ENCODE measurements at regions not wholly inside any gene's neighbourhood (a gene's known extent, or its start where the extent isn't known, plus 50 kb on each side); places are given as distances from the start of the nearest gene placed in this dataset.

DNA sequence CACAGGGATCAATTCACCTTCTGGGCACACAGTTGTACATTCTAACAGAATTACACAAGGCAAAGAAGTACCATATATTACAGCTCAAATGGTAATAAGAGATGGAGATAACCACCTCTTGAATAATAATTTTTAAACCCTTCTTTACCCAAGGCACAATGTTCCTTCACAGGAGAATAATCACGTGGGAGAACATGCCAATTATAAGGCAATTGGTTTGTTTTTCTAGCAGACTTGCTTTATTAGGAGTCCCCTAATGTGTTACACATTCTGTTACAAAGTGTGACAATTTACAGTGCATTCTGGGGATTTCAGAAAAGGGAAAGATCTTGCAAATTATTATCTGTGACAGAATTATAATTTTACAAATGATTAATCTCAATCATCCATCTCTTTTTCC, 380.3 kb downstream of the RND3 start:
- DNase-seq (ENCODE audit: missing footprints) = no peak
- no peak for ATAC-seq
- intact Hi-C loops (cut with DNase I) = no loop called here

GRCh38 chr2:150101947-150102346, 385.5 kb downstream of the RND3 start:
- DNase-seq (ENCODE audit: missing footprints) (no peak), ATAC-seq (no peak)
- intact Hi-C loops (cut with DNase I) = no loop called here

DNA sequence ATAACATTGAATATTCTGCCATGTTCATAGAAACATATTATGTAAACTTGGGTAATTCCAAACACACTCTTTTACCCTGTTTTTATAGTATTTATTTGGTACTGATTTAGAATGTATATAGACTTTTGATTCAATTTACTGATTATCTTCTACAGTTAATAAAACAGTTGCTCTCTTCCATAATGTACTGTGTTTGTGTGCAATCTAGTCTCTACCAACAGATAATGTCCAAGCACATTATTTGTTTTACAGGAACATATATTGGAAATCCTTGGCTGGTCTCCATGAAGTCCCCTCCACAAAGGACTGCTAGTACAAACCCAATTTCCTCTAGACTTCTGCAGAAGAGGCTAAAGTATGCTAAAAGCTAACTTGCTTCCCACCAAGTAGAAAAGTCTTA, 386.6 kb downstream of the RND3 start:
- ATAC-seq = no peak
- no peak for DNase-seq (ENCODE audit: missing footprints)
- intact Hi-C loops (cut with DNase I) = no loop called here

DNA sequence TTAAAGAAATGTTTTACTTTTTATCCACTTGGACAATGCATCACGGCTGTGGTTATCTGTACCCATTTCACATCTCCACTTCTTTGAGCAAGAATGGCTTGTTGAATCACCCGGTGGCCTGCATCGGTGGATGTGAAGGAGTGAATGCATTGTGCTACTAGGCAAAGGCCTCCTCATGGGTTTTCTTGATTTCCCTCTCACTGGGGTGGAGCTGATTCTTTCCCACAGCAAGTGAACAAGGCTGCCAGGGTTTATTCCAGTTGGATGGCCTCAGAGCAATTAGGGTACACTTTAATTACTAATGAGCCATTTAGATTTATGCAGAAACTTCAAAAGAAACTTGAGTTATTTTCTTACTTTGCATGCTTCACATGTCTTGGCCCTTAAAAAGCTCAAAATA, 387.1 kb downstream of the RND3 start:
- DNase-seq (ENCODE audit: missing footprints) = no peak
- intact Hi-C loops (cut with DNase I) = no loop called here
- no peak for ATAC-seq

GRCh38 chr2:150099805-150100204, 387.7 kb downstream of the RND3 start:
- intact Hi-C loops (cut with DNase I) = no loop called here
- no peak for ATAC-seq
- DNase-seq (ENCODE audit: missing footprints) = no peak

DNA sequence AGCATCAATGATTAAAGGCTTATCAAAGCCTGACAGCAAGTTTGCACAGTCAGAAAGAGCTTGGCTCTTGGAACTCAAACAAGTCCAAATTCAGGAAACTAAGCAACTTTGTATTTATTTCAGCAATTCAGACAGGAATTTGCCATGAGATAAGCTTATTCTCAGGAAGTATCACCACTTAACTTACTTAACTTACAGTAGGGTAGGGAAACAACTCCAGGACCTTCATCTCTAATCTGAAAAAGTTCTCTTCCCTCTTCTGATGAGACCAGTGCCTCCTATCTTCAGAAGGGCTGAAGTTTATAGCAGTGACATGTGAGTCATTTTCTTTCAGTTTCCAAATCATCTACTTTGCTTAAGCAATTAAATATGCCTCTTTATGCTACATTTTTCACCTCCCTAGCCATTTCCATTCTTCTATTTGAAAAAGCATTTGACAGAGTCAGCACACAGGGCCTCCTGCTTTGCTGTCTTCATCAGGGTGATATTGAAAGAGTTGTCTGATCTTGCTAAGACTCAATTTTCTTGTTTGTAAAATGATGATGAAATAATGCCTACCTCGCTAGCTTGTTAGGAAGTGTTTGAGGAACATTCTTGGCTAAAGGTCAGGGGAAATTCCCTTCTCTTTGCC, 389.5 kb downstream of the RND3 start:
- DNase-seq (ENCODE audit: missing footprints) (no peak), ATAC-seq (no peak)
- intact Hi-C loops (cut with DNase I) = no loop called here

GRCh38 chr2:150097402-150097801, 390.1 kb downstream of the RND3 start:
- intact Hi-C loops (cut with DNase I) = no loop called here
- DNase-seq (ENCODE audit: missing footprints) (no peak), ATAC-seq (no peak)

DNA sequence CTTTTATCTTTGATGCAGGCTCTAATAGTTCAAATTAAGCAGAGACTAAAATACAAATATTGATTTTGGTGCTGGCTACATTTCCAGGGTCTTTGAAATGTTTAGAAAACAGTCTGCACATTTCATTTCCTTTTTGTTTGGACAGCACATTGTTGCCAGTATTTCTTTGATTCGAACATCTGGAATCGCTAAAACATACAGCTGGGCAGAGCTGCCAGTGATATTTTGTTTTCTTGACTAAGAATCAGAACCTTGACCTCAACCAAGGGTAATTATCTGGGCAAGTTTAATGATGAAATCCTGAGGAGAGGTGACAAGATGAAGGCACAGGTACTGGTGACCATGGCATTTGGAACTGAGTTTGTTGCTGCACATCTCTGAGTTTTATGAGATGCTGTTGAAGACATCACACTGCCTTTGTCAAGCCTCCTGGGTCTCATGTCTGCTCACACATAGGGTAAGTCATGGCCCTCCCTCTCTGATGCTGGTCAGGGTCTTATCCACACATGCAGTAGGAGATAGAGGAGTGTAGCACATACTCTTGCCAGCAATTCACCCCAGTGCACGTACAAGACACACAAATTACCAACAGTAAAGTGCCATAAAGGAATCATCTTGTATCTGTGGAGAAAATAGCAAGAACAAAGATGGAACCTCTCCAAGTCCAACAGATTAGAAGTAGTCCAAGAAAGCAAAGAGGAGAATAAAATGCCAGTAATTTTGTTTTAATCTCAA, 391.9 kb downstream of the RND3 start:
- intact Hi-C loops (cut with DNase I) = no loop called here
- ATAC-seq (no peak), DNase-seq (ENCODE audit: missing footprints) (no peak)

DNA sequence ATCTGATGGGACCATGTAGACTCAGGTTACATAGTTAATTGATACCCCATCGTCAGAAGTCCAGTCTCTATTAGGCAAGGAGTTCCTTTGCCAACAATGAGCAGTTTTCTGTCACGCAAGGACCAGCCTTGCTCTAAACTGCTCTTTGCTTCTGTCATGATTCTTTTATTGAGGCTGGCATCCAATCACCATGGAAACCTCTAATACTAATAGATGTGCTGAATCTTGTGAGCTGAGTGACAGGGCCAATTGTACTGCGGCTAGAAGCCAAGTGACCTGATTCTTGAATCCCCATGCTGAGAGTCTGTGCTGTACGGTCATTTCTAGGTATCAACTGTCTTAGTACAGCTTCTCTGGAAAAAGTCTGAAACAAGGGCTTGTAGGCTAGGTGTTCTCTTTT, 395.6 kb downstream of the RND3 start:
- ATAC-seq (no peak), DNase-seq (ENCODE audit: missing footprints) (no peak)
- intact Hi-C loops (cut with DNase I) = no loop called here

DNA sequence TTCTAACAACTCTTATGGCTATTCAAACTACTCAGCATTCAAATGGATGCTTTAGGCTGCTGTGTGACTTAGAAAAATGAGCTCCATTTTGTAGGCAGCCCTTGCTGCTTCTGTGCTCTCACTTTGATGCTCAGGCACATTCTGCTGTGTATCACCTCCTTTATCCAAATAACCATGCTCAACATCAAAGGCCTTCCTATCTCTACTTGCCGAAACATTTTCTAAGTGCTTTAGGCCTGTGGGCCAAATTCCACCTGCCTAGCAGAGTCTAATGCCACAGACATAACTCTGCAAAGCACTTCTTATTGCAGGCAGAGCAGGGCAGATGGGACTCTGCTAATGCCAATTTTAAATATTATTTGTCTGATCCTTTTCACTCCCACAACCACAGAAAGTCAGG, 397.4 kb downstream of the RND3 start:
- DNase-seq (ENCODE audit: missing footprints) (no peak), ATAC-seq (no peak)
- intact Hi-C loops (cut with DNase I) = no loop called here

- ATAC-seq (no peak), DNase-seq (ENCODE audit: missing footprints) (no peak)
- intact Hi-C loops (cut with DNase I) = no loop called here
Observed at GRCh38 chr2:150088538-150088937, 398.9 kb downstream of the RND3 start.

- intact Hi-C loops (cut with DNase I) = no loop called here
- no peak for DNase-seq (ENCODE audit: missing footprints)
- ATAC-seq = no peak
Observed at GRCh38 chr2:150085478-150085877, 402.0 kb downstream of the RND3 start.

DNA sequence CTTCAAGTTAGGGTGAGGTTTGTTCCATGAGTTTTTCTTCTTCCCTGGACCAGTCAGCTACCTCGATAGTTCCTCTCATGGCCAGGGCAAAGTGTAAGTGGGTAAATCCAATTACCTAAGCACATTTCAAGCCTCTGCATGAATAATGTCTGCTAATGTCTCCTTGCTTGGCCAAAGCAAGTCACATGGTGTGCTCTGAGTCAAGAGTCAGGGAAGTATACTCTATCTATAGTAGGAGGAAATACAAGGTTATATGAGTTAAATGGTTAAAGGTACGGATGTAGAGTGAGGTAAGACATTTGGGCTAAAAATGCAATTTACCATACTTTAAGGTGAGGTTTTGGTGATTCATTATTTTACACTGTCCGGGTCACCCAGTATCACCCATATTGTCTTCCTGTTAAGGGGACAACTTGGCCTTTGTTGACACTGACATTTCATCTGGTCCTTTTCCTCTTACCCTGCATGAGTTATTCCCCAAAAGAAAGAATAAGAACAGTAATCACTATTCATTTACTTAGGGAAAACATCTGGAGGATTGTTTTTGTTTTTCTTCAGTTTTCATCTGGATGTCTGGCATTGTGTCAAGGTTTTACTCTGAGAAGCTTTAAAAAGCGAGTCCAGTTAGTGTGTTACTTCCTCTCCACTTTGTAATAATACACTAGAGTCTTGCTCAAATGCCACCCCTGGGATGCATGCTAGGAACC, 405.5 kb downstream of the RND3 start:
- ATAC-seq = peak; percentile 83

DNA sequence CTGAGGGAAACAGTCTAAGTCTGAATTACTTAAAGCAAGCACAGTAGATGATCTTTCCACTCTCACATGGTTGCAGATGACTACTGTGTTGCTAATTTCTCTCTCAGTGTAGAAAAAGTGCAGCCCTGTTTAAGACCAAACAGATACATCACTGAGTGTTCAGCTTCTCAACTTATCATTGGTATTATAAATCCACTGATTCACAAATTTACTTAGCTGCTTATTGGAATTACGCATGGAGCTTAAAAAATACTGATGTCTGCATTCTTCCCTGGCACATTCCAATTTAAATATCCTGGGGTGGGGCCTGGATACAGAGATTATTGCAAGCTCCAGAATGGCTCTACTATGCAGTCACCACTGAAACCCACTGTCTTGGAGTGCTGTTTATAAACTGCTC, 411.2 kb downstream of the RND3 start:
- DNase-seq (ENCODE audit: missing footprints) = no peak
- ATAC-seq = no peak
- intact Hi-C loops (cut with DNase I) = no loop called here

More for the DNA sequence above, 405.5 kb downstream of the RND3 start:
- intact Hi-C loops (cut with DNase I) = no loop called here
- DNase-seq (ENCODE audit: missing footprints) = no peak

DNA sequence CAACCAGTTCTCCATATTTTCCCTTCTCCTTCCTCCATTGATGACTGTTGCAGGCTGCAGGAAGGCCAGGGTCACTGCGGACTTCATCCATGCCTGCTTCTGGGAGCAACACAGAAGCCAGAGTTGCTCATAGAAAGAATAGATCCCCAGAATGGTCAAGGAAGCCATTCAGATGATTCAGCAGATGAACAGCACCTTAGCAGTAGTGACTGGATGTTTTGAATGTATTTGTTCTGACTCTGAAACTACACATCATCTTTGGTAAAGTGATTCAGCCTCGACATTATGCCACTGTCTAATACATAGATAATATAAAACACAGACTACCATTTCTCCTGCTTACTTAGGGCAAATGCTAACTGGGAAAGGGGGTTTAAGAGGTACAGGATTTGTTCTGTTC, 411.6 kb downstream of the RND3 start:
- no peak for DNase-seq (ENCODE audit: missing footprints)
- intact Hi-C loops (cut with DNase I) = no loop called here
- ATAC-seq = no peak

DNA sequence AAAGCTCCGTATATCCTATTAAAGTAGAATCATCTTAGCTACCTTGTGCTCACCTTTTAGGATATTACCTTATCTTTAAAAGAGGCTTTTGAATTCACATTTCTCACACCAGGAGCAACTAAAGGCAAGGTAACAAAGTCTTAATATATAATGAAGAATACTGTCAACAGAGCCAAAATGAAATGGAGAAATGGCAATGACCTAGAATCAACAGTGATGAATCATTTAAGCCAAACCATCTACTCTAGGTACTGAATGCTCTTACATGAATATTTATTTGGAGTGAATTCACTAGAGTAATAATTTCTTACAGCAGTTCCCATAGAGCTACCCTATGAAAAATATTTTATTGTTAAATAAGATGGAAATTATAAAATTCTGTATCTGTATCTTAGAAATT, 421.0 kb downstream of the RND3 start:
- ATAC-seq (no peak), DNase-seq (ENCODE audit: missing footprints) (no peak)
- intact Hi-C loops (cut with DNase I) = no loop called here

DNA sequence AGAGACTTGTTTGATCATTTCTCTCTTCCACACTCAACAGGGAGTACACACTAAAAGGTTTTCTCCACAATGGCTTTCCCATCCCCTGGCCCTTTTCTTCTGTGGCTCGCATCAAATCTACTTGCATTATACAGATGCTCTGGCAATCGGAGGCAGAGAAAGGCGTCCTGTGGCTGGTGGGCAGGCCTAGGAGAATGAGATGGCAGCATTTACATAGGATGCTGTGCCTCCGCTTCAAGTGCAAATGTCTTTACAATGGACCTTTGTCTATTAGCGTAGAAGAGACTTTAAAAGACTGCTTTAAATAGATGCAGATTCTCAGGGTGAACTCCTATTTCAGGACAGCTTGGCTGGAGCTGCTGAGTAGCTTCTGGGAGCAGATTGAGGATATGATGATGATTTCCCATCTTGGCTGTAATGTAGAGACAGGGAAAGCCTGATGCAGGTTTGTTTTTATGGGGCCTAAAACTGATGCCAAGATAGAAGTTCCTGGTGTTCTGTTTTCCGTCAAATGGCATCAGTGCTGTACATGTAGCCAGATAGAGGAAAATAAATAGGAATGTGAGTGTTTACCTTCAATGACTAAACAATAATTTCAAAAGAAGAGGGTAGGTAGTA, 423.4 kb downstream of the RND3 start:
- no peak for DNase-seq (ENCODE audit: missing footprints)
- ATAC-seq = peak; percentile 34
- intact Hi-C loops (cut with DNase I) = no loop called here

DNA sequence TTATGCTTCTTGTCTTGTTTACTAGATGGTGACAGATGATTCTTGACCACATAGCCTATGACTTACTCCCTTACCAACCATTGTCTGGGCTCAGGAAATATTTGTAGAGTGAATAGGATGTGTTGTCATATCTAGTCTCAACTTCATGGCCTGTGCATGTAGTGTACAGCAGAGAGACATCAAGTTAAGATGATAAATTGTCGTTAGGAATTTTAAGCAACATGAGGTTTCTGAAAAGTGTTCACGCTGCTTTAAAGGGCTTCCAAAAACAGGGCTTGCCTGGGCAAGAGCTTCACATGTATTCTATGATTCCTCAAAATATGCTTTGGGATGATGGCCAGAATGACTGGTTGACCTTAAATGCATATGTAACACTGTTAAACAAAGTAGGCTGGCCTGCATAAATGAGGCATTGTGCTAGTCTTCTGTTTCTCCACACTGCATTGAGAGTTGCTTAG, 424.0 kb downstream of the RND3 start:
- DNase-seq (ENCODE audit: missing footprints) (no peak), ATAC-seq (no peak)
- intact Hi-C loops (cut with DNase I) = no loop called here

GRCh38 chr2:150062416-150062815, 425.1 kb downstream of the RND3 start:
- peak; percentile 52 for ATAC-seq
- intact Hi-C loops (cut with DNase I) = no loop called here
- no peak for DNase-seq (ENCODE audit: missing footprints)

DNA sequence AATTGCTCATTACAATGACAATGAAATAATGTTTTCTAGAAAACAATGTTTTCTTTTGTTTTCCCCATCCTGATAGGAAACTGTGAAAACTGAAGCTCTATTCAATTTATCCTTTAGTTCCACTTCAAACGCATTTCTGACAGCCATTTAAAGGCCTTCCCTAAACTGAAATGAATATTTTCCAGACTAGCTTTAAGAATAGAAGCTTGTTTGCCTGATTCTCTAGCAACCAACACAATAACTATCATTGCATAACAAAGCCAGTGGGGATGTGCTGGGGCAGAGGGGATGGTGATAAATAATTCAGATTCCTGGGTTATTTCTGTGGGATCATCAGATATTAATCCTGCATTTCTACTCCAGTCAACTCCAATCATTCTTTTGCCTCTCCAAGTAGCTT, 427.1 kb downstream of the RND3 start:
- intact Hi-C loops (cut with DNase I) = no loop called here
- ATAC-seq (no peak), DNase-seq (ENCODE audit: missing footprints) (no peak)

Data from Right ventricle myocardium inferior (tissue), 1 donor.